NOMO-1 treated with DMSO at 0.1 percent for 48 hours (cell line): ENCODE measurements at regions not wholly inside any gene's neighbourhood (a gene's known extent, or its start where the extent isn't known, plus 50 kb on each side); places are given as distances from the start of the nearest gene placed in this dataset.
"Not testable (repeated sequence)": the region's sequence is repeated elsewhere in the genome, so short reads cannot be mapped to it uniquely, and the experiment has no call there.

ENCODE experiments used
- DNase-seq: peaks from one replicate; lab custom pipeline; 2025; ENCODE audit not compliant: unreplicated experiment; lab: John Stamatoyannopoulos, UW

DNA sequence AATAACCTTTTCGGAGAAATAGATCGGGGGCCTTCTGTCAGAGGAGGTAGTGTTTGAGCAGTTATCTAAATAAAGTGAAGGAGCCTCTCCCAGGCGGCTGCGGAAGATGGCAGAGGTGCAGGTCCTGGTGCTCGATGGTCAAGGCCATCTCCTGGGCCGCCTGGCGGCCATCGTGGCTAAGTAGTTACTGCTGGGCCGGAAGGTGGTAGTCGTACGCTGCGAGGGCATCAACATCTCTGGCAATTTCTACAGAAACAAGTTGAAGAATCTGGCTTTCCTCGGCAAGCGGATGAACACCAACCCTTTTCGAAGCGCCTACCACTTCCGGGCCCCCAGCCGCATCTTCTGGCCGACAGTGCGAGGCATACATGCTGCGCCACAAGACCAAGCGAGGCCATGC, 186.1 kb downstream of the KTN1 start:
- DNase-seq: no peak

DNA sequence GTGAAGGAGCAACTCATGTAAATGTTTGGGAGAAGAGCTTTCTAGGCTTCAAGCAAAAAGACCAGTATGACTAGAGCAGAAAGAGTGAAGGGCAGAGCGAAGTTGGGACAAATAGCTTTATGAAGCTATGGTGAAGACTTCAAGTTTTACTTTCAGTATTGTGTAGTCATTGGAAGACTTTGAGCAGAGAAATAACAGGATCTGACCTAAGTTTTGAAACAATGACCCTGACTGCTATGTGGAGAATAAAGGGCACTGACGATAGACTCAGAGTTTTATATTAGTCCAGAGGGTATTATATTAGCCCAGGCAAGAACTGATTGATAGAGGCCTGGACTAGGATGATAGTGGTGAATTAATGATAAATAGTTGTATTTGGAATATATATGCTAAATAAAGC, 187.3 kb downstream of the KTN1 start:
- no peak for DNase-seq

- DNase-seq: no peak
These were observed 189.9 kb downstream of the KTN1 start for GRCh38 chr14:55769877-55770276.

GRCh38 chr14:55771242-55771981, 191.4 kb downstream of the KTN1 start:
- no peak for DNase-seq

GRCh38 chr14:55772486-55772885, 192.5 kb downstream of the KTN1 start:
- DNase-seq: no peak

GRCh38 chr14:55773312-55773711, 193.3 kb downstream of the KTN1 start:
- DNase-seq: no peak

- DNase-seq: no peak
These were observed 194.1 kb downstream of the KTN1 start for GRCh38 chr14:55773984-55774545.

GRCh38 chr14:55777877-55778276, 197.9 kb downstream of the KTN1 start:
- no peak for DNase-seq

DNA sequence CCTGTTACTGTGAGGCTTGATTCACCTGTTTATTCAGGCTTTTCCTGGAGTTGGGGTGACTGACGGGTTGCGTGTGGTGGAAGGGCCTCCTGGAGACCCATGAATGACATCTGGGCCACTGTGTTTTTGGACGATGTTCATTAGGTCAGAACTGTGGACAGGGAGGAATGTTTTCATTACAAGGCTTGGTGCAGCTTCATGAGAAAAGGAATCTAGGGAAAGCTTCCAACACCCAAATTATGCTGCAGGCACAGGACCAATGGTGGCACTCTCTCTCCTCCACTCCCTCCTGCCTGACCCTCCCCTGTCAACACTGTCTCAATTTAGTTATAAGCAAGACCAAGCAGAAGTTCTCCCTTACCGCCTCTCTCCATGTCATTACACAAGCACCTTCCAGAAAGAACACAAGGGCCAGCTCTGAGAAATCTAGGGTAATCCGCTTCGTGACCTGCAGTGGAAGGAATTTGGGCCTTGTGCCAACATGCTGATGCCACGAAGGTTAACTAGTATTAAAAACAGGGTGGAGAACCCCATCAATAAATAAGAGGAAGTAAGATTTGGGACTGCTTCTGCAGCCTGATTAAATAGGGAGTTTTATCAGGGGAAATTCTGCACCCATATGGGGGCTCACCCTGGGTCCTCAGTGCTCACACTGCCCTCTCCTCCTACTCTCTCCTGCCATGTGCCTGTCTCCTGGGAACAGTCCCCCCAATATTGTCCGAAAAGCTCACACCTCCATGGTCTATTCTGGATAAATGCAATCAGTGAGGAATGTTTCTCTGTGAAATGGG, 200.3 kb downstream of the KTN1 start:
- DNase-seq: no peak

GRCh38 chr14:55781046-55781445, 201.0 kb downstream of the KTN1 start:
- DNase-seq: no peak

GRCh38 chr14:55782166-55782565, 202.2 kb downstream of the KTN1 start:
- no peak for DNase-seq

- no peak for DNase-seq
These were observed 209.4 kb downstream of the KTN1 start for GRCh38 chr14:55789406-55789805.

- DNase-seq: no peak
These were observed 214.9 kb downstream of the KTN1 start for GRCh38 chr14:55794655-55795595.

- DNase-seq: not testable (repeated sequence)
These were observed 216.5 kb downstream of the KTN1 start for GRCh38 chr14:55796513-55796912.

DNA sequence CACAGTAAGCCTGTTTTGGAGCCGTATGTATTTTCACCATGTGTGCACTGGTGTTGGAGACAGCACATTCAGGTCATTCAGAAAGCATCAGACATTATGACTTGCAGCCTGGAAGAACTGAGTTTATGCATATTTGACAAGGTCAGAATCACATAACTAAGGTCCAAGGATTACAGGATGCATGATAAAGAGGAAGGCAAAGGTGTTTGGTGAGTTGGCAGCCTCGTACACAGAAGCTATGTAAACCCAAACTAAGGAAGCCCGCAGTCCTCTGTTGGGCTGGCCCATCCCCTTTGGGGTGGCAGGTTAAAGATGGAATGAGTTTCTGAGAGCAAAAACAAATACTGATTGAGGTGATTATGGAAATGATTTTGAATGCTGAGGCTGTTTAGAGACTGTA, 218.4 kb downstream of the KTN1 start:
- no peak for DNase-seq

DNA sequence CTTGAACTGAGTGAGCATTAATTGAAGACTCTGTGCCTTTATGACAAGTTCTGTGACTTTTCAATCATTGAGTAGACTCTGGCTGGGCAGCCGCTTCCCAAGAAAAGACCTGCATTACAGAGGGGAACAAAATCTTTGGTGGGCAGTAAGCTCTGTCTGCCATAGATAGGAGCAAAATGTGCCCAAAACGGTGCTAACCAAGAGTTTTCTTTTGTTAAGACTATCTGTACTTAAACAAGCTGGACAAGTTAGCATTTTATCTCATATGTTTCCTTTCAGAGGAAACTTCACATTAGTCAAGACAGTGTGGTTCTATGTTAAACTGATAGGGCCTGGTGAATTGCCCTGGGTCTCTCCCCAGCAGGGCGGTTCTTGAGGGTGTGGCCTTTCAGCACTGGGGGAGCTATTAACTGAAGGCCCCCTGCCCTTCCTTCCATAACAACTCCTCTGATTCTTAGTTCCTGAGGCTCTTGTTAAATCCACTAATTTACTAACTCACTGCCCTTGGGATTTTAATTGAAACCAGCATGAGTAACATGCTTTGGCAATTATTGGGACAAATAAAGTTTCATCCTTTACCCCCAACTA, 219.6 kb downstream of the KTN1 start:
- no peak for DNase-seq

GRCh38 chr14:55800156-55800785, 220.3 kb downstream of the KTN1 start:
- no peak for DNase-seq

GRCh38 chr14:55801121-55801520, 221.1 kb downstream of the KTN1 start:
- no peak for DNase-seq

GRCh38 chr14:55802986-55803872, 223.2 kb downstream of the KTN1 start:
- no peak for DNase-seq
